GM18502 (cell line): ENCODE measurements at regions not wholly inside any gene's neighbourhood (a gene's known extent, or its start where the extent isn't known, plus 50 kb on each side); places are given as distances from the start of the nearest gene placed in this dataset.
"Not testable (repeated sequence)": the region's sequence is repeated elsewhere in the genome, so short reads cannot be mapped to it uniquely, and the experiment has no call there.

Experiments used
- ATAC-seq: cut with Tn5 transposase; IDR thresholded peaks from one replicate; pipeline ENCODE4 v1.9.1; 2021; ENCODE audit warnings: mild to moderate bottlenecking; ENCODE audit not compliant: unreplicated experiment, poor library complexity

- ATAC-seq: not testable (repeated sequence)
These were observed 200.4 kb downstream of the POTEM start for GRCh38 chr14:19167454-19168190.

GRCh38 chr14:19168261-19168660 lies 201.0 kb downstream of the POTEM start:
- not testable (repeated sequence) for ATAC-seq

GRCh38 chr14:19169561-19170362 lies 202.5 kb downstream of the POTEM start:
- not testable (repeated sequence) for ATAC-seq

- not testable (repeated sequence) for ATAC-seq
These were observed 205.5 kb downstream of the POTEM start for GRCh38 chr14:19172745-19173144.

GRCh38 chr14:19173188-19173587 lies 206.0 kb downstream of the POTEM start:
- not testable (repeated sequence) for ATAC-seq

GRCh38 chr14:19177435-19177834 lies 210.2 kb downstream of the POTEM start:
- not testable (repeated sequence) for ATAC-seq

GRCh38 chr14:19180297-19180696 lies 213.1 kb downstream of the POTEM start:
- not testable (repeated sequence) for ATAC-seq

- not testable (repeated sequence) for ATAC-seq
These were observed 213.6 kb downstream of the POTEM start for GRCh38 chr14:19180881-19181280.

- not testable (repeated sequence) for ATAC-seq
These were observed 227.9 kb downstream of the POTEM start for GRCh38 chr14:19195146-19195545.

GRCh38 chr14:19197488-19198234 lies 230.4 kb downstream of the POTEM start:
- ATAC-seq: not testable (repeated sequence)

GRCh38 chr14:19198341-19198740 lies 231.1 kb downstream of the POTEM start:
- not testable (repeated sequence) for ATAC-seq

GRCh38 chr14:19201394-19202052 lies 232.6 kb downstream of the POTEG start:
- not testable (repeated sequence) for ATAC-seq

- not testable (repeated sequence) for ATAC-seq
These were observed 232.1 kb downstream of the POTEG start for GRCh38 chr14:19202053-19202442.

GRCh38 chr14:19203250-19203972 lies 230.7 kb downstream of the POTEG start:
- not testable (repeated sequence) for ATAC-seq

- not testable (repeated sequence) for ATAC-seq
These were observed 229.3 kb downstream of the POTEG start for GRCh38 chr14:19204827-19205226.

GRCh38 chr14:19216480-19216879 lies 217.7 kb downstream of the POTEG start:
- not testable (repeated sequence) for ATAC-seq

- not testable (repeated sequence) for ATAC-seq
These were observed 214.7 kb downstream of the POTEG start for GRCh38 chr14:19219423-19219822.

- ATAC-seq: not testable (repeated sequence)
These were observed 202.7 kb downstream of the POTEG start for GRCh38 chr14:19231421-19231820.

- ATAC-seq: not testable (repeated sequence)
These were observed 200.1 kb downstream of the POTEG start for GRCh38 chr14:19234059-19234458.
